Panc1 (cell line): ENCODE measurements at regions not wholly inside any gene's neighbourhood (a gene's known extent, or its start where the extent isn't known, plus 50 kb on each side); places are given as distances from the start of the nearest gene placed in this dataset.

Experiments
- TF ChIP-seq, protein P1 (sequence below): fragments of 450-650 bp; IDR thresholded peaks from 2 replicates; pipeline ENCODE4 v1.5.1; 2017; ENCODE audit warnings: mild to moderate bottlenecking
- TF ChIP-seq, protein P2 (sequence below), 2 experiments: IDR thresholded peaks; 2 replicates each; pipeline ENCODE4 v1.6.1; 2011 to 2012; ENCODE audit warnings: low read depth in 2 of 2, control low read depth in 1 of 2, low read length in 1 of 2, mild to moderate bottlenecking in 1 of 2, moderate library complexity in 1 of 2; ENCODE audit not compliant: insufficient read depth in 1 of 2

DNA sequence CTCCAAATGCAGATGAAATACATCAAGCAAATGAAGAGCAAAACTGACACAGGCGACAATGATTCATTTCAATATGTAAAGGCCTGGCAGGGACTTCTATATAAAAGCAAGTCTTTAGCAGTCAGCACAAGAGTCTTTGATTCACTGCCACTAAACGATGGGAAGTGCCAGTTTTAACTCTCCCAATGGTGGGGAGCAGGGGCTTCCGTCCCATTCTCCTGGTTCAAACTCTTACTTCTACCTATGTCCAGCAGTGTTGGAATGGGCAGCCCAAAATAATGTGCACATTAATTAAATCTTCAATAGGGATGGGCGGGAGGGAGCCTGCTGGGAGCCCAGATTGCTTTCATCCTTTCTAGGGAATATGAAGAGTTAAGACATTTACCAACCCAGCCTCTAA, 97.5 kb upstream of the MDM1 start:
- TF ChIP-seq, protein P1, sequence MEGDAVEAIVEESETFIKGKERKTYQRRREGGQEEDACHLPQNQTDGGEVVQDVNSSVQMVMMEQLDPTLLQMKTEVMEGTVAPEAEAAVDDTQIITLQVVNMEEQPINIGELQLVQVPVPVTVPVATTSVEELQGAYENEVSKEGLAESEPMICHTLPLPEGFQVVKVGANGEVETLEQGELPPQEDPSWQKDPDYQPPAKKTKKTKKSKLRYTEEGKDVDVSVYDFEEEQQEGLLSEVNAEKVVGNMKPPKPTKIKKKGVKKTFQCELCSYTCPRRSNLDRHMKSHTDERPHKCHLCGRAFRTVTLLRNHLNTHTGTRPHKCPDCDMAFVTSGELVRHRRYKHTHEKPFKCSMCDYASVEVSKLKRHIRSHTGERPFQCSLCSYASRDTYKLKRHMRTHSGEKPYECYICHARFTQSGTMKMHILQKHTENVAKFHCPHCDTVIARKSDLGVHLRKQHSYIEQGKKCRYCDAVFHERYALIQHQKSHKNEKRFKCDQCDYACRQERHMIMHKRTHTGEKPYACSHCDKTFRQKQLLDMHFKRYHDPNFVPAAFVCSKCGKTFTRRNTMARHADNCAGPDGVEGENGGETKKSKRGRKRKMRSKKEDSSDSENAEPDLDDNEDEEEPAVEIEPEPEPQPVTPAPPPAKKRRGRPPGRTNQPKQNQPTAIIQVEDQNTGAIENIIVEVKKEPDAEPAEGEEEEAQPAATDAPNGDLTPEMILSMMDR, result no peak
- TF ChIP-seq, protein P2, sequence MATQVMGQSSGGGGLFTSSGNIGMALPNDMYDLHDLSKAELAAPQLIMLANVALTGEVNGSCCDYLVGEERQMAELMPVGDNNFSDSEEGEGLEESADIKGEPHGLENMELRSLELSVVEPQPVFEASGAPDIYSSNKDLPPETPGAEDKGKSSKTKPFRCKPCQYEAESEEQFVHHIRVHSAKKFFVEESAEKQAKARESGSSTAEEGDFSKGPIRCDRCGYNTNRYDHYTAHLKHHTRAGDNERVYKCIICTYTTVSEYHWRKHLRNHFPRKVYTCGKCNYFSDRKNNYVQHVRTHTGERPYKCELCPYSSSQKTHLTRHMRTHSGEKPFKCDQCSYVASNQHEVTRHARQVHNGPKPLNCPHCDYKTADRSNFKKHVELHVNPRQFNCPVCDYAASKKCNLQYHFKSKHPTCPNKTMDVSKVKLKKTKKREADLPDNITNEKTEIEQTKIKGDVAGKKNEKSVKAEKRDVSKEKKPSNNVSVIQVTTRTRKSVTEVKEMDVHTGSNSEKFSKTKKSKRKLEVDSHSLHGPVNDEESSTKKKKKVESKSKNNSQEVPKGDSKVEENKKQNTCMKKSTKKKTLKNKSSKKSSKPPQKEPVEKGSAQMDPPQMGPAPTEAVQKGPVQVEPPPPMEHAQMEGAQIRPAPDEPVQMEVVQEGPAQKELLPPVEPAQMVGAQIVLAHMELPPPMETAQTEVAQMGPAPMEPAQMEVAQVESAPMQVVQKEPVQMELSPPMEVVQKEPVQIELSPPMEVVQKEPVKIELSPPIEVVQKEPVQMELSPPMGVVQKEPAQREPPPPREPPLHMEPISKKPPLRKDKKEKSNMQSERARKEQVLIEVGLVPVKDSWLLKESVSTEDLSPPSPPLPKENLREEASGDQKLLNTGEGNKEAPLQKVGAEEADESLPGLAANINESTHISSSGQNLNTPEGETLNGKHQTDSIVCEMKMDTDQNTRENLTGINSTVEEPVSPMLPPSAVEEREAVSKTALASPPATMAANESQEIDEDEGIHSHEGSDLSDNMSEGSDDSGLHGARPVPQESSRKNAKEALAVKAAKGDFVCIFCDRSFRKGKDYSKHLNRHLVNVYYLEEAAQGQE (IDR thresholded peaks at IDR 0.05; ENCODE audit: insufficient read depth in 1 of 2, low read depth in 2 of 2, low read length in 1 of 2), result no peak
